ENCODE measurements at regions not wholly inside any gene's neighbourhood (a gene's known extent, or its start where the extent isn't known, plus 50 kb on each side); places are given as distances from the start of the nearest gene placed in this dataset.

GRCh38 chr4:136651932-136652331 is 880.4 kb downstream of the PCDH18 start:
- Histone ChIP-seq H2BK5ac (ENCODE audit: low read depth, low read length, poor library complexity, severe bottlenecking) (no peak overlapping the region), H3K79me1 (ENCODE audit: low read depth in 1 of 2, low read length in 2 of 2) (no peaks in the 10 kb centered on the region), H3K9me1 (ENCODE audit: insufficient read depth, low read length) (no peaks in the 10 kb centered on the region; the same call in 1 of the 2 replicates), H2BK120ac (ENCODE audit: low read depth, low read length) (no peak overlapping the region), H3K27ac (ENCODE audit: insufficient read depth, low read length) (no peak overlapping the region), H3K4ac (ENCODE audit: low read depth, low read length) (no peak overlapping the region), H4K91ac (ENCODE audit: insufficient read depth, low read depth, low read length) (no peak overlapping the region), H3K14ac (replicated peaks; ENCODE audit: low read depth, low read length) (no peak overlapping the region), H3K9ac (ENCODE audit: low read depth, low read length) (no peak overlapping the region), H2AFZ (replicated peaks; ENCODE audit: low read length, poor library complexity) (no peak overlapping the region), H3K27me3 (ENCODE audit: control insufficient read depth, insufficient read depth, low read length) (no peaks in the 10 kb centered on the region), H3K4me3 (ENCODE audit: insufficient read depth, low read depth, low read length) (no peak overlapping the region), H4K20me1 (ENCODE audit: insufficient read depth, low read length) (no peaks in the 10 kb centered on the region), H2AK5ac (ENCODE audit: low read depth, low read length) (no peak overlapping the region), H4K5ac (ENCODE audit: low read depth, low read length) (no peak overlapping the region), H3K4me2 (ENCODE audit: low read depth, low read length) (no peak overlapping the region), H2AK9ac (replicated peaks; ENCODE audit: low read depth, low read length, poor library complexity) (no peak overlapping the region), H3K56ac (ENCODE audit: extremely low read depth, insufficient read depth, low read length) (no peak overlapping the region), H3K4me1 (ENCODE audit: control insufficient read depth, insufficient read depth, low read length) (no peaks in the 10 kb centered on the region), H3K18ac (ENCODE audit: low read depth, low read length) (no peak overlapping the region), H4K8ac (ENCODE audit: low read depth in 2 of 2, low read length in 2 of 2) (no peak overlapping the region), H3K36me3 (ENCODE audit: control insufficient read depth, insufficient read depth, low read length) (no peaks in the 10 kb centered on the region), H2BK20ac (ENCODE audit: low read depth, low read length) (no peak overlapping the region), H3K9me3 (ENCODE audit: control insufficient read depth, insufficient read depth, low read length) (no peaks in the 10 kb centered on the region), H3K23ac (ENCODE audit: low read depth, low read length) (no peak overlapping the region), H2BK15ac (ENCODE audit: low read depth, low read length) (no peak overlapping the region)
- DNase-seq (peak; percentile 38), ATAC-seq (ENCODE audit: low read depth) (no peak; the same call in 1 of the 2 replicates)
- TF ChIP-seq NFE2L2 (IDR thresholded peaks at IDR 0.05; ENCODE audit: low read depth, low read length), result no peak
- no peak for TF ChIP-seq SMC3 (IDR thresholded peaks at IDR 0.05; ENCODE audit: low read depth, low read length)
- no peak for TF ChIP-seq CEBPB (IDR thresholded peaks at IDR 0.05; ENCODE audit: low read depth, low read length)
- no peak for TF ChIP-seq CHD1 (IDR thresholded peaks at IDR 0.05; ENCODE audit: low read depth, low read length)
- no peak for TF ChIP-seq CTCF (conservative IDR thresholded peaks at IDR 0.05; ENCODE audit: low read depth, low read length)
- no peak for TF ChIP-seq MXI1 (IDR thresholded peaks at IDR 0.05; ENCODE audit: borderline replicate concordance, low read depth, low read length)
- no peak for TF ChIP-seq POLR2A (IDR thresholded peaks at IDR 0.05; ENCODE audit: low read depth, low read length)
- no peak for TF ChIP-seq ELK1 (IDR thresholded peaks at IDR 0.05; ENCODE audit: borderline replicate concordance, low read depth, low read length)
- no peak for TF ChIP-seq MAFK (IDR thresholded peaks at IDR 0.05; ENCODE audit: low read depth, low read length)
- no peak for TF ChIP-seq BHLHE40 (IDR thresholded peaks at IDR 0.05; ENCODE audit: low read depth, low read length)
- no peak for TF ChIP-seq FOS (IDR thresholded peaks at IDR 0.05; ENCODE audit: low read depth, low read length)
- no peak for TF ChIP-seq MAZ (IDR thresholded peaks at IDR 0.05; ENCODE audit: borderline replicate concordance, low read depth, low read length)
- no peak for TF ChIP-seq RCOR1 (IDR thresholded peaks at IDR 0.05; ENCODE audit: insufficient replicate concordance, low read length)
- TF ChIP-seq RFX5 (IDR thresholded peaks at IDR 0.05; ENCODE audit: low read depth, low read length), result no peak
- dilution Hi-C loops (cut with HindIII; ENCODE audit: low sequenced_read_pairs, unreplicated experiment) (no loop called here), intact Hi-C loops (cut with micrococcal nuclease) (no loop called here), in situ Hi-C loops (cut with MboI; ENCODE audit: low sequenced_read_pairs) (no loop called here)
- POLR2A ChIA-PET (ENCODE audit: unreplicated experiment), result interaction anchor here (0.6 kb wide), 1 partner anchor 11 kb away, joined by 3 read pairs; no protein-coding TSS in a partner anchor
- no TSS peak for BruUV-seq (replicated peaks)
- CTCF ChIA-PET, result no interaction called here

Data from IMR-90 (cell line).